DND-41 (cell line): ENCODE measurements at regions not wholly inside any gene's neighbourhood (a gene's known extent, or its start where the extent isn't known, plus 50 kb on each side); places are given as distances from the start of the nearest gene placed in this dataset.

Experiments
- CTCF ChIP-seq: IDR thresholded peaks from 2 replicates; pipeline ENCODE4 v1.5.1; 2012; ENCODE audit warnings: borderline replicate concordance, low read length, moderate library complexity, mild to moderate bottlenecking; ENCODE audit not compliant: poor library complexity, severe bottlenecking; ENCODE audit errors: extremely low read depth
- EZH2 ChIP-seq: IDR thresholded peaks from 3 replicates; pipeline ENCODE4 v1.6.1; 2012; ENCODE audit warnings: borderline replicate concordance, low read depth, mild to moderate bottlenecking, moderate library complexity, low read length, inconsistent platforms; ENCODE audit not compliant: severe bottlenecking

DNA sequence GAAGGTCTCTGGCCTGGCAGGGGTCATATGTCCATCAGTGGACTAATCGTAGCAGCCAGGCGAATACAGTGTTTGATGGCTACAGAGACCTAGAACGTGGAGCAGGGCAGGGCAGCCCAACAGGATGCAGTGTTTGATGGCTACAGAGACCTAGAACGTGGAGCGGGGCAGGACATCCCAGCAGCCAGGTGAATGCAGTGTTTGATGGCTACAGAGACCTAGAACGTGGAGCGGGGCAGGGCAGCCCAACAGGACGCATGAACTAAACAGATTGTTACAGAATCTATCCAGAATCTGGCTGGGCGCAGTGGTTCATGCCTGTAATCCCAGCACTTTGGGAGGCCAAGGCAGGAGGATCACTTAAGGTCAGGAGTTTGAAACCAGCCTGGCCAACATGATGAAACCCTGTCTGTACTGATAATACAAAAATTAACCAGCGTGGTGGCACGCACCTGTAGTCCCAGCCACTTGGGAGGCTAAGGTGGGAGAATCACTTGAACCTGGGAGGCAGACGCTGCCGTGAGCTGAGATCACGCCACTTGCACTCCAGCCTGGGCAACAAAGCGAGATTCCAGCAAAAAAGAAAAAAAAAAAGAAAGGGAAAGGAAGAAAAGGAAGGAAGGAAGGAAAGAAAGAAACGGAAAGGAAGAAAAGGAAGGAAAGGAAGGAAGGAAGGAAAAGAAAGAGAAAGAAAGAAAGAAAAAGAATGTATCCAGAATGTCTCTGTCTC is 65.2 kb upstream of the RPH3AL start:
- TF ChIP-seq CTCF = no peak
- no peak for TF ChIP-seq EZH2
